GM12865 (cell line): ENCODE measurements at regions not wholly inside any gene's neighbourhood (a gene's known extent, or its start where the extent isn't known, plus 50 kb on each side); places are given as distances from the start of the nearest gene placed in this dataset.

Experiments used
- DNase-seq: peaks from one replicate; pipeline ENCODE4 v3.0.0; 2010; ENCODE audit warnings: low read depth
- H3K4me3 ChIP-seq: 2 replicates; pipeline ENCODE4 v1.5.1; 2011; ENCODE audit warnings: mild to moderate bottlenecking, low read depth, low read length, control low read depth
- TF ChIP-seq, protein P1 (sequence below): IDR thresholded peaks from 2 replicates; pipeline ENCODE4 v1.5.1; 2011; ENCODE audit warnings: low read length, control low read depth, low read depth, inconsistent platforms; ENCODE audit not compliant: insufficient read depth; ENCODE audit errors: missing control alignments

DNA sequence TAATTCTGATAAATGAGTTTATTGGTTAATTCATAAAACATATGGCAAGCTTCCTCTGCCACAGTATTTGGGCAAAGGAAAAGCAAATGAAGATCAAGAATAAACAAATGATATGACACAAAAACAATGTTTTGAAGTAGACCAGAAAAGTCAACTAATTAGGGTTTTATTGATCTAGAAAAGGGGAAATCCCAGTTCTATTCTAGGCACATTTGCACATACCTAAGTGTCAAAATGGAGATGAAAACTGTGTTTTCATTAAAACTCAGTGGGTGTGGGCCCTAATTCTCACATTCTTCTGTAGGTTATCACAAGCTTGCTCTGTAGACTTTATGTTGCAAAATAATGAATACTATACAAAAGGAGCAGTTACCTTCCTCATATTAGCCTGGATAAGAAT, 69.0 kb upstream of the TENT5A start:
- H3K4me3 ChIP-seq, result no peak overlapping the region
- TF ChIP-seq, protein P1, sequence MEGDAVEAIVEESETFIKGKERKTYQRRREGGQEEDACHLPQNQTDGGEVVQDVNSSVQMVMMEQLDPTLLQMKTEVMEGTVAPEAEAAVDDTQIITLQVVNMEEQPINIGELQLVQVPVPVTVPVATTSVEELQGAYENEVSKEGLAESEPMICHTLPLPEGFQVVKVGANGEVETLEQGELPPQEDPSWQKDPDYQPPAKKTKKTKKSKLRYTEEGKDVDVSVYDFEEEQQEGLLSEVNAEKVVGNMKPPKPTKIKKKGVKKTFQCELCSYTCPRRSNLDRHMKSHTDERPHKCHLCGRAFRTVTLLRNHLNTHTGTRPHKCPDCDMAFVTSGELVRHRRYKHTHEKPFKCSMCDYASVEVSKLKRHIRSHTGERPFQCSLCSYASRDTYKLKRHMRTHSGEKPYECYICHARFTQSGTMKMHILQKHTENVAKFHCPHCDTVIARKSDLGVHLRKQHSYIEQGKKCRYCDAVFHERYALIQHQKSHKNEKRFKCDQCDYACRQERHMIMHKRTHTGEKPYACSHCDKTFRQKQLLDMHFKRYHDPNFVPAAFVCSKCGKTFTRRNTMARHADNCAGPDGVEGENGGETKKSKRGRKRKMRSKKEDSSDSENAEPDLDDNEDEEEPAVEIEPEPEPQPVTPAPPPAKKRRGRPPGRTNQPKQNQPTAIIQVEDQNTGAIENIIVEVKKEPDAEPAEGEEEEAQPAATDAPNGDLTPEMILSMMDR, result no peak

DNA sequence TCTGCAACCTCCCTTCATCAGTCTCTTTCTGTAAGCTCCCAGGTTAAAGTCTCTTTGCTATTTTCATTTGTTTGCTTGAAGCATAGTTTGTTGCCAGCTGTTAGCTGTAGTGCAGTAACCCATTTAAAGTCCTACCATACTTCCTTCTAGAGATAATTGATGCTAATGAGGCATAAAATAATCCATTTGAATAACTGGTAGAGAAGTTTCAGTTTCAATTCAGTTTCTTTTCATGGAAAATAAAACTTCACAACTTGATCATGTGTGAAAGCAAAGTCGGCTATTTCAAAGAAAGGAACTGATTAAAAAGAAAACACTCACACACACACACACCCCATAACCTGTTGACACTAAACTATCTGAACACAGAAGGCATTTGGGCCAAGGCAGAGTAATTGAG, 68.5 kb upstream of the TENT5A start:
- TF ChIP-seq, protein P1, result no peak
- H3K4me3 ChIP-seq, result no peak overlapping the region
- DNase-seq, result peak; percentile 20

More for the DNA sequence above, 69.0 kb upstream of the TENT5A start:
- DNase-seq, result no peak

DNA sequence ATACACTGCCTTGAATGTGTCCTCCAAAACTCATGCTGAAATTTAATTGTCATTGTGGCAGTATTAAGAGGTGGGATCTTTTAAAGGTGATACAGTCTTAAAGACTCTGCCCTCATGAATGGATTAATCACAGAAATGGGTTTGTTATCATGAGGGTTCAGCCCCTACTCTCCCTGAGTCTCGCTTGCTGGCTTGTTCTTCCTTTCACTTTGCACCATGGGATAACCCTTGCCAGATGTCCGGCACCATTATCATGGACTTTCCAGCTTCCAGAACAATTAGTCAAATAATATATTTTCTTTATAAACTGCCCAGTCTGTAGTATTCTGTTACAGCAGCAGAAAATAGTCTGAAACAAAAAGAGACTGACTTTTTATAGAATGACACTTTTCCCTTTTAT, 67.9 kb upstream of the TENT5A start:
- TF ChIP-seq, protein P1, result no peak

GRCh38 chr6:81819767-81820166, 67.3 kb upstream of the TENT5A start:
- TF ChIP-seq, protein P1, result no peak
- no peak overlapping the region for H3K4me3 ChIP-seq
- DNase-seq, result no peak

More for the DNA sequence above, 67.9 kb upstream of the TENT5A start:
- no peak for DNase-seq
- no peak overlapping the region for H3K4me3 ChIP-seq

- DNase-seq, result peak; percentile 55
- TF ChIP-seq, protein P1, result no peak
- H3K4me3 ChIP-seq, result no peak overlapping the region
Measured at GRCh38 chr6:81818901-81819361, 66.5 kb upstream of the TENT5A start.

GRCh38 chr6:81816380-81816779, 63.9 kb upstream of the TENT5A start:
- H3K4me3 ChIP-seq, result no peak overlapping the region
- DNase-seq, result no peak

More at GRCh38 chr6:81816380-81816779, 63.9 kb upstream of the TENT5A start:
- TF ChIP-seq, protein P1, result no peak
